ENCODE measurements at regions not wholly inside any gene's neighbourhood (a gene's known extent, or its start where the extent isn't known, plus 50 kb on each side); places are given as distances from the start of the nearest gene placed in this dataset.
"Not testable (repeated sequence)": the region's sequence is repeated elsewhere in the genome, so short reads cannot be mapped to it uniquely, and the experiment has no call there.

- Histone ChIP-seq H3K9me3 (ENCODE audit: control insufficient read depth, insufficient read depth, low read length) (no peaks in the 10 kb centered on the region), H3K36me3 (ENCODE audit: control insufficient read depth, insufficient read depth, low read length) (no peaks in the 10 kb centered on the region), H3K4me1 (ENCODE audit: control insufficient read depth, insufficient read depth, low read length) (no peaks in the 10 kb centered on the region), H3K27me3 (ENCODE audit: control insufficient read depth, insufficient read depth, low read length) (no peaks in the 10 kb centered on the region), H3K27ac (ENCODE audit: low read depth, low read length) (no peak overlapping the region), H3K4me3 (ENCODE audit: low read depth, low read length) (no peak overlapping the region)
- DNase-seq (ENCODE audit: low read depth in 4 of 6, low spot score in 6 of 6): peak in 2 of 6 donors; percentile 47 to 64
These were observed 1005.4 kb upstream of the DDX18 start for GRCh38 chr2:116809109-116809508.

GRCh38 chr2:116810071-116810470 is 1004.4 kb upstream of the DDX18 start:
- Histone ChIP-seq H3K36me3 (ENCODE audit: control insufficient read depth, insufficient read depth, low read length) (no peaks in the 10 kb centered on the region), H3K27me3 (ENCODE audit: control insufficient read depth, insufficient read depth, low read length) (no peaks in the 10 kb centered on the region), H3K27ac (ENCODE audit: low read depth, low read length) (no peak overlapping the region), H3K9me3 (ENCODE audit: control insufficient read depth, insufficient read depth, low read length) (no peaks in the 10 kb centered on the region), H3K4me3 (ENCODE audit: low read depth, low read length) (no peak overlapping the region), H3K4me1 (ENCODE audit: control insufficient read depth, insufficient read depth, low read length) (no peaks in the 10 kb centered on the region)
- DNase-seq (ENCODE audit: low read depth in 4 of 6, low spot score in 6 of 6): no peak
- no CpG with 5 or more reads among the region's 4 CpGs for WGBS (ENCODE audit: insufficient coverage)

GRCh38 chr2:116810645-116811044 is 1003.8 kb upstream of the DDX18 start:
- Histone ChIP-seq H3K27ac (ENCODE audit: low read depth, low read length) (no peak overlapping the region), H3K4me3 (ENCODE audit: low read depth, low read length) (no peak overlapping the region), H3K27me3 (ENCODE audit: control insufficient read depth, insufficient read depth, low read length) (no peaks in the 10 kb centered on the region), H3K4me1 (ENCODE audit: control insufficient read depth, insufficient read depth, low read length) (no peaks in the 10 kb centered on the region), H3K36me3 (ENCODE audit: control insufficient read depth, insufficient read depth, low read length) (no peaks in the 10 kb centered on the region), H3K9me3 (ENCODE audit: control insufficient read depth, insufficient read depth, low read length) (no peaks in the 10 kb centered on the region)
- WGBS (ENCODE audit: insufficient coverage): no CpG with 5 or more reads among the region's 1 CpG
- no peak for DNase-seq (ENCODE audit: low read depth in 4 of 6, low spot score in 6 of 6)

GRCh38 chr2:116819355-116819754 is 995.1 kb upstream of the DDX18 start:
- no peak overlapping the region for H3K4me3 ChIP-seq (ENCODE audit: low read depth, low read length)
- no peaks in the 10 kb centered on the region for H3K4me1 ChIP-seq (ENCODE audit: control insufficient read depth, insufficient read depth, low read length)
- no peaks in the 10 kb centered on the region for H3K9me3 ChIP-seq (ENCODE audit: control insufficient read depth, insufficient read depth, low read length)
- no peaks in the 10 kb centered on the region for H3K36me3 ChIP-seq (ENCODE audit: control insufficient read depth, insufficient read depth, low read length)
- DNase-seq (ENCODE audit: low read depth in 4 of 6, low spot score in 6 of 6): no peak
- no peaks in the 10 kb centered on the region for H3K27me3 ChIP-seq (ENCODE audit: control insufficient read depth, insufficient read depth, low read length)
- no peak overlapping the region for H3K27ac ChIP-seq (ENCODE audit: low read depth, low read length)

GRCh38 chr2:116820986-116821385 is 993.5 kb upstream of the DDX18 start:
- H3K4me3 ChIP-seq (ENCODE audit: low read depth, low read length): no peak overlapping the region
- no peaks in the 10 kb centered on the region for H3K36me3 ChIP-seq (ENCODE audit: control insufficient read depth, insufficient read depth, low read length)
- H3K9me3 ChIP-seq (ENCODE audit: control insufficient read depth, insufficient read depth, low read length): no peaks in the 10 kb centered on the region
- no peaks in the 10 kb centered on the region for H3K4me1 ChIP-seq (ENCODE audit: control insufficient read depth, insufficient read depth, low read length)
- H3K27me3 ChIP-seq (ENCODE audit: control insufficient read depth, insufficient read depth, low read length): no peaks in the 10 kb centered on the region
- DNase-seq (ENCODE audit: low read depth in 4 of 6, low spot score in 6 of 6): no peak
- H3K27ac ChIP-seq (ENCODE audit: low read depth, low read length): no peak overlapping the region
- 100% methylated on average over 1 of the region's 1 CpG for WGBS (ENCODE audit: insufficient coverage)

- not testable (repeated sequence) for H3K27me3 ChIP-seq (ENCODE audit: control insufficient read depth, insufficient read depth, low read length); H3K4me3 ChIP-seq (ENCODE audit: low read depth, low read length); H3K9me3 ChIP-seq (ENCODE audit: control insufficient read depth, insufficient read depth, low read length); H3K27ac ChIP-seq (ENCODE audit: low read depth, low read length); H3K36me3 ChIP-seq (ENCODE audit: control insufficient read depth, insufficient read depth, low read length); H3K4me1 ChIP-seq (ENCODE audit: control insufficient read depth, insufficient read depth, low read length); DNase-seq (ENCODE audit: low read depth in 4 of 6, low spot score in 6 of 6)
- WGBS (ENCODE audit: insufficient coverage): no CpG with 5 or more reads among the region's 16 CpGs
These were observed 984.9 kb upstream of the DDX18 start for GRCh38 chr2:116829543-116829942.

- WGBS (ENCODE audit: insufficient coverage): no CpG with 5 or more reads among the region's 2 CpGs
- no peak overlapping the region for H3K4me3 ChIP-seq (ENCODE audit: low read depth, low read length)
- DNase-seq (ENCODE audit: low read depth in 4 of 6, low spot score in 6 of 6): no peak
- H3K27ac ChIP-seq (ENCODE audit: low read depth, low read length): no peak overlapping the region
- no peaks in the 10 kb centered on the region for H3K36me3 ChIP-seq (ENCODE audit: control insufficient read depth, insufficient read depth, low read length)
- H3K4me1 ChIP-seq (ENCODE audit: control insufficient read depth, insufficient read depth, low read length): no peaks in the 10 kb centered on the region
- H3K27me3 ChIP-seq (ENCODE audit: control insufficient read depth, insufficient read depth, low read length): no peaks in the 10 kb centered on the region
- H3K9me3 ChIP-seq (ENCODE audit: control insufficient read depth, insufficient read depth, low read length): no peaks in the 10 kb centered on the region
These were observed 982.3 kb upstream of the DDX18 start for GRCh38 chr2:116832148-116832547.

- Histone ChIP-seq H3K27ac (ENCODE audit: low read depth, low read length) (no peak overlapping the region), H3K27me3 (ENCODE audit: control insufficient read depth, insufficient read depth, low read length) (no peaks in the 10 kb centered on the region), H3K4me3 (ENCODE audit: low read depth, low read length) (no peak overlapping the region), H3K4me1 (ENCODE audit: control insufficient read depth, insufficient read depth, low read length) (no peaks in the 10 kb centered on the region), H3K9me3 (ENCODE audit: control insufficient read depth, insufficient read depth, low read length) (no peaks in the 10 kb centered on the region), H3K36me3 (ENCODE audit: control insufficient read depth, insufficient read depth, low read length) (no peaks in the 10 kb centered on the region)
- WGBS (ENCODE audit: insufficient coverage): no CpG with 5 or more reads among the region's 3 CpGs
- no peak for DNase-seq (ENCODE audit: low read depth in 4 of 6, low spot score in 6 of 6)
These were observed 981.4 kb upstream of the DDX18 start for GRCh38 chr2:116833052-116833451.

GRCh38 chr2:116842164-116842563 is 972.3 kb upstream of the DDX18 start:
- no peaks in the 10 kb centered on the region for H3K36me3 ChIP-seq (ENCODE audit: control insufficient read depth, insufficient read depth, low read length)
- H3K4me1 ChIP-seq (ENCODE audit: control insufficient read depth, insufficient read depth, low read length): no peaks in the 10 kb centered on the region
- H3K9me3 ChIP-seq (ENCODE audit: control insufficient read depth, insufficient read depth, low read length): peaks cover 2% of the 10 kb centered on the region
- no peak overlapping the region for H3K27ac ChIP-seq (ENCODE audit: low read depth, low read length)
- DNase-seq (ENCODE audit: low read depth in 4 of 6, low spot score in 6 of 6): no peak
- 100% methylated on average over 2 of the region's 5 CpGs for WGBS (ENCODE audit: insufficient coverage)
- no peak overlapping the region for H3K4me3 ChIP-seq (ENCODE audit: low read depth, low read length)
- H3K27me3 ChIP-seq (ENCODE audit: control insufficient read depth, insufficient read depth, low read length): no peaks in the 10 kb centered on the region

GRCh38 chr2:116859708-116860107 is 954.8 kb upstream of the DDX18 start:
- DNase-seq (ENCODE audit: low read depth in 4 of 6, low spot score in 6 of 6): no peak
- no CpG with 5 or more reads among the region's 4 CpGs for WGBS (ENCODE audit: insufficient coverage)
- Histone ChIP-seq H3K27ac (ENCODE audit: low read depth, low read length) (no peak overlapping the region), H3K4me3 (ENCODE audit: low read depth, low read length) (no peak overlapping the region), H3K9me3 (ENCODE audit: control insufficient read depth, insufficient read depth, low read length) (peaks cover 7% of the 10 kb centered on the region), H3K27me3 (ENCODE audit: control insufficient read depth, insufficient read depth, low read length) (no peaks in the 10 kb centered on the region), H3K36me3 (ENCODE audit: control insufficient read depth, insufficient read depth, low read length) (no peaks in the 10 kb centered on the region), H3K4me1 (ENCODE audit: control insufficient read depth, insufficient read depth, low read length) (no peaks in the 10 kb centered on the region)

Data from spinal cord (tissue), 9 donors.